Karpas-422 (cell line): ENCODE measurements at regions not wholly inside any gene's neighbourhood (a gene's known extent, or its start where the extent isn't known, plus 50 kb on each side); places are given as distances from the start of the nearest gene placed in this dataset.

ENCODE experiments used
- DNase-seq: peaks from one replicate; pipeline ENCODE4 v3.0.0-alpha.2; 2015
- H2AFZ ChIP-seq: fragments of 200-600 bp; sonication (generic); 2 replicates; pipeline ENCODE4 v1.6.1; 2014; ENCODE audit warnings: antibody characterized with exemption, low read length, mixed read lengths
- H3K27ac ChIP-seq: fragments of 200-600 bp; sonication (generic); 2 replicates; pipeline ENCODE4 v1.5.1; 2014; ENCODE audit warnings: mild to moderate bottlenecking, low read length, moderate library complexity
- H3K27me3 ChIP-seq: fragments of 200-600 bp; sonication (generic); 2 replicates; pipeline ENCODE4 v1.6.1; 2014; ENCODE audit warnings: low read length, mixed read lengths
- H3K36me3 ChIP-seq: fragments of 200-600 bp; sonication (generic); 2 replicates; pipeline ENCODE4 v1.6.1; 2014; ENCODE audit warnings: low read length, mixed read lengths; ENCODE audit not compliant: insufficient read depth
- H3K4me1 ChIP-seq: fragments of 200-600 bp; sonication (generic); 2 replicates; pipeline ENCODE4 v1.6.1; 2014; ENCODE audit warnings: mild to moderate bottlenecking, low read length, mixed read lengths
- H3K4me2 ChIP-seq: fragments of 200-600 bp; sonication (generic); 2 replicates; pipeline ENCODE4 v1.6.1; 2014; ENCODE audit warnings: low read length, low read depth, mild to moderate bottlenecking; ENCODE audit not compliant: poor library complexity, severe bottlenecking
- H3K4me3 ChIP-seq: fragments of 200-600 bp; sonication (generic); 2 replicates; pipeline ENCODE4 v1.5.1; 2014; ENCODE audit warnings: mild to moderate bottlenecking, antibody characterized with exemption, low read length, mixed read lengths
- H3K79me2 ChIP-seq: fragments of 200-600 bp; sonication (generic); 2 replicates; pipeline ENCODE4 v1.6.1; 2014; ENCODE audit warnings: mild to moderate bottlenecking, low read length, mixed read lengths
- H3K9ac ChIP-seq: fragments of 200-600 bp; sonication (generic); 2 replicates; pipeline ENCODE4 v1.6.0; 2014; ENCODE audit warnings: low read length
- H3K9me2 ChIP-seq: fragments of 200-600 bp; sonication (generic), shearing (Covaris generic); replicated peaks from 2 replicates; pipeline ENCODE4 v1.6.0; 2014; ENCODE audit warnings: mild to moderate bottlenecking, low read length, moderate library complexity; ENCODE audit not compliant: insufficient read depth
- H3K9me3 ChIP-seq: fragments of 300-700, 200-600 bp; sonication (generic); 2 replicates; pipeline ENCODE4 v1.6.1; 2014; ENCODE audit warnings: low read length, mixed read lengths
- H4K20me1 ChIP-seq: fragments of 200-600 bp; sonication (generic); 2 replicates; pipeline ENCODE4 v1.6.1; 2014; ENCODE audit warnings: mild to moderate bottlenecking, antibody characterized with exemption, low read length, low read depth; ENCODE audit not compliant: insufficient read depth

GRCh38 chr10:117669122-117669521, 126.6 kb downstream of the EMX2 start:
- DNase-seq: no peak
- no peaks in the 10 kb centered on the region for H3K4me1 ChIP-seq
- H3K36me3 ChIP-seq: no peaks in the 10 kb centered on the region
- no peaks in the 10 kb centered on the region for H4K20me1 ChIP-seq
- H3K4me2 ChIP-seq: no peak overlapping the region
- H3K27me3 ChIP-seq: no peaks in the 10 kb centered on the region
- no peak overlapping the region for H3K4me3 ChIP-seq
- H3K27ac ChIP-seq: no peak overlapping the region
- no peaks in the 10 kb centered on the region for H3K9me3 ChIP-seq
- H2AFZ ChIP-seq: no peak overlapping the region
- no peak overlapping the region for H3K9ac ChIP-seq
- H3K79me2 ChIP-seq: no peaks in the 10 kb centered on the region
- H3K9me2 ChIP-seq: no peaks in the 10 kb centered on the region

- H3K4me1 ChIP-seq: no peaks in the 10 kb centered on the region
- no peak overlapping the region for H3K27ac ChIP-seq
- H3K9ac ChIP-seq: no peak overlapping the region
- H3K79me2 ChIP-seq: no peaks in the 10 kb centered on the region
- H3K4me3 ChIP-seq: no peak overlapping the region
- no peaks in the 10 kb centered on the region for H3K27me3 ChIP-seq
- no peaks in the 10 kb centered on the region for H4K20me1 ChIP-seq
- H3K9me3 ChIP-seq: no peaks in the 10 kb centered on the region
- no peaks in the 10 kb centered on the region for H3K9me2 ChIP-seq
- no peak for DNase-seq
- no peaks in the 10 kb centered on the region for H3K36me3 ChIP-seq
- no peak overlapping the region for H2AFZ ChIP-seq
- no peak overlapping the region for H3K4me2 ChIP-seq
Observed at GRCh38 chr10:117670116-117670904, 127.8 kb downstream of the EMX2 start.

GRCh38 chr10:117673230-117674010, 130.9 kb downstream of the EMX2 start:
- no peaks in the 10 kb centered on the region for H4K20me1 ChIP-seq
- no peak for DNase-seq
- H3K79me2 ChIP-seq: no peaks in the 10 kb centered on the region
- H3K4me1 ChIP-seq: no peaks in the 10 kb centered on the region
- H3K9me3 ChIP-seq: no peaks in the 10 kb centered on the region
- no peak overlapping the region for H3K4me2 ChIP-seq
- H3K27ac ChIP-seq: no peak overlapping the region
- no peaks in the 10 kb centered on the region for H3K27me3 ChIP-seq
- H3K9ac ChIP-seq: no peak overlapping the region
- H3K4me3 ChIP-seq: no peak overlapping the region
- no peaks in the 10 kb centered on the region for H3K9me2 ChIP-seq
- no peak overlapping the region for H2AFZ ChIP-seq
- no peaks in the 10 kb centered on the region for H3K36me3 ChIP-seq

DNA sequence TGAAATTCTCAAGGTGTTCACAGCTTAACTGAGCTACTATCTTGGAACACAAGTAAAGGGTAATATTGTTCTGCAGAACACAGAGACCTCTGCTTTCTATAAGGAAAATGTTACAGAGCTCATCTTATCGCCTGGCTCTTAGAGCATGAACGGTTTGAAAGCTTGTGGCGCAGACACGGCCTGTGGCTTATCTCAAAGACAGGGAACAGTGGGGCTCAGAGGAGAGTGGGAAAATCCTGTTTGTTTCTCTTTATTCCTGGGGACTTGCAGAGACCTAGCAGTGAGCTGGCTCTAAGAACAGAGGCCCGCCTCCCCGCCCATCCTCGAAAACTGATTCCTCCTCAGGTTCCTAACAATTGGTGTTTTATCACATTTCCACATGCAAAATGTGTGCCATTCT, 131.7 kb downstream of the EMX2 start:
- H4K20me1 ChIP-seq: no peaks in the 10 kb centered on the region
- no peaks in the 10 kb centered on the region for H3K9me3 ChIP-seq
- H3K79me2 ChIP-seq: no peaks in the 10 kb centered on the region
- H2AFZ ChIP-seq: no peak overlapping the region
- no peak overlapping the region for H3K9ac ChIP-seq
- H3K27me3 ChIP-seq: no peaks in the 10 kb centered on the region
- H3K36me3 ChIP-seq: no peaks in the 10 kb centered on the region
- H3K4me2 ChIP-seq: no peak overlapping the region
- H3K27ac ChIP-seq: no peak overlapping the region
- no peak for DNase-seq
- H3K4me1 ChIP-seq: no peaks in the 10 kb centered on the region
- no peak overlapping the region for H3K4me3 ChIP-seq
- H3K9me2 ChIP-seq: no peaks in the 10 kb centered on the region

- Histone ChIP-seq H3K9ac (no peak overlapping the region), H3K4me3 (no peak overlapping the region), H3K9me2 (no peaks in the 10 kb centered on the region), H3K4me1 (no peaks in the 10 kb centered on the region), H4K20me1 (no peaks in the 10 kb centered on the region), H3K4me2 (no peak overlapping the region), H3K27me3 (no peaks in the 10 kb centered on the region), H3K79me2 (no peaks in the 10 kb centered on the region), H2AFZ (no peak overlapping the region), H3K36me3 (no peaks in the 10 kb centered on the region), H3K27ac (no peak overlapping the region), H3K9me3 (no peaks in the 10 kb centered on the region)
- no peak for DNase-seq
Observed at GRCh38 chr10:117674646-117675045, 132.1 kb downstream of the EMX2 start.

GRCh38 chr10:117675514-117676055, 133.0 kb downstream of the EMX2 start:
- H3K27ac ChIP-seq: no peak overlapping the region
- H4K20me1 ChIP-seq: no peaks in the 10 kb centered on the region
- H3K4me3 ChIP-seq: no peak overlapping the region
- no peak overlapping the region for H2AFZ ChIP-seq
- H3K9me3 ChIP-seq: no peaks in the 10 kb centered on the region
- no peak overlapping the region for H3K9ac ChIP-seq
- no peaks in the 10 kb centered on the region for H3K4me1 ChIP-seq
- H3K27me3 ChIP-seq: no peaks in the 10 kb centered on the region
- H3K79me2 ChIP-seq: no peaks in the 10 kb centered on the region
- H3K36me3 ChIP-seq: no peaks in the 10 kb centered on the region
- no peak for DNase-seq
- H3K9me2 ChIP-seq: no peaks in the 10 kb centered on the region
- no peak overlapping the region for H3K4me2 ChIP-seq

DNA sequence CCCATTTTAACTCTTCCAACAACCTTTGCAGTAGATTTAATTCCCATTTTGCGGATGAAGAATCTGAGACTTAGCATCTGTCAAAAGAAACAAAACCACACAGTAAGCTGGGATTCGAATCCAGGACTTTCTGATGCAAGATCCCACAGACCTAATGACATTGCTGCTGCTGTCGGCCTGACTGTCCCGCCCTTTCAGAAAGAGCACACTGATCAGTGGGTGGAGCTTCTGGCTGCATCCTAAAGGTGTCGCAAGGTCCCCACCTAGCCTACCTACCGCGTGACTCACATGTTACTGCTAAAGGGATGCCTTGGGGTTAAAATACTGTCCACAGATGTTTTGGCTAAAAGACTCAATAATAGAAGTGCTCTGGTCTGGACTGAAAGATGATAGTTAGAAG, 134.7 kb downstream of the EMX2 start:
- Histone ChIP-seq H3K27me3 (no peaks in the 10 kb centered on the region), H3K9me3 (no peaks in the 10 kb centered on the region), H3K27ac (no peak overlapping the region), H3K4me2 (no peak overlapping the region), H3K4me3 (no peak overlapping the region), H2AFZ (no peak overlapping the region), H4K20me1 (no peaks in the 10 kb centered on the region), H3K9me2 (no peaks in the 10 kb centered on the region), H3K79me2 (no peaks in the 10 kb centered on the region), H3K9ac (no peak overlapping the region), H3K4me1 (no peaks in the 10 kb centered on the region), H3K36me3 (no peaks in the 10 kb centered on the region)
- no peak for DNase-seq

GRCh38 chr10:117677890-117678500, 135.4 kb downstream of the EMX2 start:
- no peak overlapping the region for H3K4me2 ChIP-seq
- H3K27ac ChIP-seq: no peak overlapping the region
- no peak overlapping the region for H3K9ac ChIP-seq

More at GRCh38 chr10:117677890-117678500, 135.4 kb downstream of the EMX2 start:
- Histone ChIP-seq H3K9me2 (no peaks in the 10 kb centered on the region), H2AFZ (no peak overlapping the region), H4K20me1 (no peaks in the 10 kb centered on the region), H3K79me2 (no peaks in the 10 kb centered on the region), H3K4me3 (no peak overlapping the region), H3K36me3 (no peaks in the 10 kb centered on the region), H3K9me3 (no peaks in the 10 kb centered on the region), H3K27me3 (no peaks in the 10 kb centered on the region), H3K4me1 (no peaks in the 10 kb centered on the region)
- no peak for DNase-seq
